Lower leg skin (tissue), 3 donors: ENCODE measurements at regions not wholly inside any gene's neighbourhood (a gene's known extent, or its start where the extent isn't known, plus 50 kb on each side); places are given as distances from the start of the nearest gene placed in this dataset.

Source experiments
- CTCF ChIP-seq, 3 donors: fragments of 450-650 bp; IDR thresholded peaks; one replicate each; pipeline ENCODE4 v1.5.1; 2016; ENCODE audit warnings: antibody characterized with exemption in 3 of 3, mild to moderate bottlenecking in 3 of 3, moderate library complexity in 2 of 3
- POLR2A ChIP-seq, 2 donors: fragments of 450-650 bp; IDR thresholded peaks; one replicate each; pipeline ENCODE4 v1.6.1; 2016 to 2017; ENCODE audit warnings: antibody characterized with exemption in 2 of 2, mild to moderate bottlenecking in 1 of 2, moderate library complexity in 1 of 2

GRCh38 chr14:104458845-104459244 is 120.7 kb upstream of the C14orf180 start:
- TF ChIP-seq POLR2A (IDR thresholded peaks at IDR 0.05) (no peak), CTCF (IDR thresholded peaks at IDR 0.05) (no peak)
